WTC11 (cell line): ENCODE measurements at regions not wholly inside any gene's neighbourhood (a gene's known extent, or its start where the extent isn't known, plus 50 kb on each side); places are given as distances from the start of the nearest gene placed in this dataset.
"Not testable (repeated sequence)": the region's sequence is repeated elsewhere in the genome, so short reads cannot be mapped to it uniquely, and the experiment has no call there.

Experiments
- ATAC-seq: fragments of 200-7000 bp; cut with Tn5 transposase; 2 replicates; pipeline ENCODE4 v1.10.0; 2021; ENCODE audit warnings: mild to moderate bottlenecking, moderate library complexity
- CTCF ChIA-PET: fragments of 300-600 bp; sonication (Branson Sonifier 250); formaldehyde crosslinking; loops from one replicate; lab custom pipeline; 2021; ENCODE audit warnings: antibody characterized with exemption; lab: Charles Lee
- POLR2A ChIA-PET: fragments of 350-600 bp; sonication (Branson Sonifier 250); formaldehyde crosslinking; loops from one replicate; lab custom pipeline; 2021; ENCODE audit warnings: antibody characterized with exemption; lab: Charles Lee
- DNase-seq: peaks from one replicate; pipeline ENCODE4 v3.0.0; 2021; ENCODE audit warnings: low spot score
- H3K27ac Mint-ChIP-seq: 2 replicates; pipeline ENCODE4 v1.8.0; 2021; ENCODE audit warnings: mixed read lengths
- H3K27me3 Mint-ChIP-seq: 2 replicates; pipeline ENCODE4 v1.8.0; 2021; ENCODE audit warnings: low read depth, mild to moderate bottlenecking, moderate library complexity, mixed read lengths
- H3K36me3 Mint-ChIP-seq: 2 replicates; pipeline ENCODE4 v1.8.0; 2021; ENCODE audit warnings: mixed read lengths
- H3K4me1 Mint-ChIP-seq: 2 replicates; pipeline ENCODE4 v1.8.0; 2022; ENCODE audit warnings: mixed read lengths
- H3K4me3 Mint-ChIP-seq: 2 replicates; pipeline ENCODE4 v1.8.0; 2021; ENCODE audit warnings: mild to moderate bottlenecking, moderate library complexity, mixed read lengths
- H3K9me3 Mint-ChIP-seq: 2 replicates; pipeline ENCODE4 v1.8.0; 2021; ENCODE audit warnings: mixed read lengths
- ATF1 ChIP-seq: sonication (generic); formaldehyde crosslinking; IDR thresholded peaks from 2 replicates; pipeline ENCODE4 v1.8.1; 2023; ENCODE audit warnings: mild to moderate bottlenecking, moderate library complexity, missing genetic modification reagents
- CBFB ChIP-seq: sonication (generic); formaldehyde crosslinking; IDR thresholded peaks from 2 replicates; pipeline ENCODE4 v1.8.1; 2022; ENCODE audit warnings: mild to moderate bottlenecking, low read depth, missing genetic modification reagents
- EMX1 ChIP-seq: fragments of 250-450 bp; sonication (Bioruptor Pico); IDR thresholded peaks from 2 replicates; pipeline ENCODE4 v1.8.0; 2021; ENCODE audit warnings: mild to moderate bottlenecking
- HMGA2 ChIP-seq: fragments of 250-450 bp; sonication (Bioruptor Pico); IDR thresholded peaks from 2 replicates; pipeline ENCODE4 v1.4.0; 2021; ENCODE audit warnings: mild to moderate bottlenecking, moderate library complexity
- IRF2 ChIP-seq: sonication (generic); formaldehyde crosslinking; IDR thresholded peaks from 2 replicates; pipeline ENCODE4 v1.8.0; 2022; ENCODE audit warnings: low read depth, missing genetic modification reagents, borderline replicate concordance
- MYBL2 ChIP-seq: sonication (generic); formaldehyde crosslinking; IDR thresholded peaks from 2 replicates; pipeline ENCODE4 v1.8.1; 2023; ENCODE audit warnings: mild to moderate bottlenecking, moderate library complexity, missing genetic modification reagents
- NR2C2 ChIP-seq: sonication (generic); formaldehyde crosslinking; IDR thresholded peaks from 2 replicates; pipeline ENCODE4 v1.8.0; 2022; ENCODE audit warnings: mild to moderate bottlenecking, missing genetic modification reagents
- TF ChIP-seq, protein P1 (sequence below): sonication (generic); formaldehyde crosslinking; IDR thresholded peaks from 2 replicates; pipeline ENCODE4 v1.8.0; 2022; ENCODE audit warnings: mild to moderate bottlenecking, missing genetic modification reagents
- TF ChIP-seq, protein P2 (sequence below): sonication (generic); formaldehyde crosslinking; IDR thresholded peaks from 2 replicates; pipeline ENCODE4 v1.8.0; 2022; ENCODE audit warnings: mild to moderate bottlenecking, missing genetic modification reagents
- TF ChIP-seq, protein P3 (sequence below): fragments of 250-450 bp; sonication (Bioruptor Pico); IDR thresholded peaks from 2 replicates; pipeline ENCODE4 v1.8.0; 2021; ENCODE audit warnings: mild to moderate bottlenecking
- TF ChIP-seq, protein P4 (sequence below): fragments of 250-450 bp; sonication (Bioruptor Pico); conservative IDR thresholded peaks from 2 replicates; pipeline ENCODE4 v1.9.0; 2021; ENCODE audit warnings: mild to moderate bottlenecking
- TF ChIP-seq, protein P5 (sequence below): sonication (generic); formaldehyde crosslinking; IDR thresholded peaks from 2 replicates; pipeline ENCODE4 v1.8.1; 2022; ENCODE audit warnings: mild to moderate bottlenecking, missing genetic modification reagents, moderate library complexity, borderline replicate concordance
- TF ChIP-seq, protein P6 (sequence below): sonication (generic); formaldehyde crosslinking; IDR thresholded peaks from 2 replicates; pipeline ENCODE4 v1.8.1; 2023; ENCODE audit warnings: mild to moderate bottlenecking, moderate library complexity, missing genetic modification reagents

DNA sequence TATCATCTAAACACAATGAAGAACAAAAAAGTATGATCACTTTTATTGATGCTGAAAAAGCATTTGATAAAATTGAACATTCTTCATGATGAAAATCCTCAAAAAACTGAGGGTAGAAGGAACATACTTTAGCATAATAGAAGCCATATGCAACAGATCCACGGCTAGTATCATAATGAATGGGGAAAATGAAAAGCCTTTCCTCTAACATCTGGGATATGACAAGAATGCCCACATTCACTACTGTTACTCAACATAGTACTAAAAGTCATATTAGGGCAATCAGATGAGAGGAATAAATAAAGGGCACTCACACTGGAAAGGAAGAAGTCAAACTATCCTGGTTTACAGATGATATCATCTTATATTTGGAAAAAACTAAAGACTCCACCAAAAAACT, 256.6 kb downstream of the RFPL4B start:
- CTCF ChIA-PET: no interaction called here

DNA sequence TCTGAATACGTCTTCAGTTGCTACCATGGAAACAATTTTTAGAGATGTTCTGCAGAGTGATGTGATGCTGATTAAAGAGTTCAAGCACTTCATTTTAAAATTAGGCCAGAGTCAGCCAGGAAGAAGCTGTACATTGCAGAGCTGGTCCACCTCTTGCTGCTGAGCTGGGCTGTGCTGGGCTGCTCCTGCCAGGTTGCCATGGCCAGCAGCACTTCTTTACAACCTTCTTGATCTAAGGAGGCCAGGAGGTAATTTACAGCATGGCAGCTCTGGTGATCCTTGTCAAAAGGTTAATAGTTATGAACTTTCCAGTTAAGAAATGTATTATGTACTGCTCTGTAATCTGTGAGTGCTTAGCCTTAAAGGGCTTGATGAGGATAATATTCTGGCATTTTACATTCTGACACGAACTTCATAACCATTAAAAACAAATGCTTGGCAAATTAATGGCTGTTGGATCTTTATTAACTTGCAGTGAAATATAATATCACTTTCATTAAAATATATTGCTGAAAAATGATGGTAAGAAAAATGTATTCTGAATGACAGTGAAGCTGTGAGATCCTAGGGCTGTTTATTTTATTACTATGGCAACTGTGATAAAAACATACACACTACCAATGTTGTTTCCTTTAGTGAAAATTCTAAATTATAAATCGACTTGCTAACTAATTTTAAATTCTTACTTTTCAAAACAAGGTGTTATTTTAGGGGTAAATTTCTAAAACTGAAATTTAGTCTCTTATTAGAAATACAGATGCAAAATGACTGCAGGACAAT, 259.7 kb downstream of the RFPL4B start:
- H3K4me3 Mint-ChIP-seq: no peak overlapping the region

More for the DNA sequence above, 256.6 kb downstream of the RFPL4B start:
- H3K27me3 Mint-ChIP-seq: no peaks in the 10 kb centered on the region; the same call in 1 of the 2 replicates
- ATAC-seq (no peak), DNase-seq (no peak)
- H3K36me3 Mint-ChIP-seq: peaks cover 14% of the 10 kb centered on the region
- TF ChIP-seq NR2C2 (no peak), CBFB (CRISPR knock-in tag) (no peak), EMX1 (no peak), ATF1 (CRISPR knock-in tag) (no peak), HMGA2 (no peak), MYBL2 (CRISPR knock-in tag) (no peak), IRF2 (CRISPR knock-in tag) (no peak)
- TF ChIP-seq, protein P1, sequence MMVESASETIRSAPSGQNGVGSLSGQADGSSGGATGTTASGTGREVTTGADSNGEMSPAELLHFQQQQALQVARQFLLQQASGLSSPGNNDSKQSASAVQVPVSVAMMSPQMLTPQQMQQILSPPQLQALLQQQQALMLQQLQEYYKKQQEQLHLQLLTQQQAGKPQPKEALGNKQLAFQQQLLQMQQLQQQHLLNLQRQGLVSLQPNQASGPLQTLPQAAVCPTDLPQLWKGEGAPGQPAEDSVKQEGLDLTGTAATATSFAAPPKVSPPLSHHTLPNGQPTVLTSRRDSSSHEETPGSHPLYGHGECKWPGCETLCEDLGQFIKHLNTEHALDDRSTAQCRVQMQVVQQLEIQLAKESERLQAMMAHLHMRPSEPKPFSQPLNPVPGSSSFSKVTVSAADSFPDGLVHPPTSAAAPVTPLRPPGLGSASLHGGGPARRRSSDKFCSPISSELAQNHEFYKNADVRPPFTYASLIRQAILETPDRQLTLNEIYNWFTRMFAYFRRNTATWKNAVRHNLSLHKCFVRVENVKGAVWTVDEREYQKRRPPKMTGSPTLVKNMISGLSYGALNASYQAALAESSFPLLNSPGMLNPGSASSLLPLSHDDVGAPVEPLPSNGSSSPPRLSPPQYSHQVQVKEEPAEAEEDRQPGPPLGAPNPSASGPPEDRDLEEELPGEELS (CRISPR knock-in tag): no peak
- TF ChIP-seq, protein P2, sequence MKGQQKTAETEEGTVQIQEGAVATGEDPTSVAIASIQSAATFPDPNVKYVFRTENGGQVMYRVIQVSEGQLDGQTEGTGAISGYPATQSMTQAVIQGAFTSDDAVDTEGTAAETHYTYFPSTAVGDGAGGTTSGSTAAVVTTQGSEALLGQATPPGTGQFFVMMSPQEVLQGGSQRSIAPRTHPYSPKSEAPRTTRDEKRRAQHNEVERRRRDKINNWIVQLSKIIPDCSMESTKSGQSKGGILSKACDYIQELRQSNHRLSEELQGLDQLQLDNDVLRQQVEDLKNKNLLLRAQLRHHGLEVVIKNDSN (CRISPR knock-in tag): no peak
- TF ChIP-seq, protein P3, sequence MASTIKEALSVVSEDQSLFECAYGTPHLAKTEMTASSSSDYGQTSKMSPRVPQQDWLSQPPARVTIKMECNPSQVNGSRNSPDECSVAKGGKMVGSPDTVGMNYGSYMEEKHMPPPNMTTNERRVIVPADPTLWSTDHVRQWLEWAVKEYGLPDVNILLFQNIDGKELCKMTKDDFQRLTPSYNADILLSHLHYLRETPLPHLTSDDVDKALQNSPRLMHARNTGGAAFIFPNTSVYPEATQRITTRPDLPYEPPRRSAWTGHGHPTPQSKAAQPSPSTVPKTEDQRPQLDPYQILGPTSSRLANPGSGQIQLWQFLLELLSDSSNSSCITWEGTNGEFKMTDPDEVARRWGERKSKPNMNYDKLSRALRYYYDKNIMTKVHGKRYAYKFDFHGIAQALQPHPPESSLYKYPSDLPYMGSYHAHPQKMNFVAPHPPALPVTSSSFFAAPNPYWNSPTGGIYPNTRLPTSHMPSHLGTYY (CRISPR knock-in tag): no peak
- TF ChIP-seq, protein P4, sequence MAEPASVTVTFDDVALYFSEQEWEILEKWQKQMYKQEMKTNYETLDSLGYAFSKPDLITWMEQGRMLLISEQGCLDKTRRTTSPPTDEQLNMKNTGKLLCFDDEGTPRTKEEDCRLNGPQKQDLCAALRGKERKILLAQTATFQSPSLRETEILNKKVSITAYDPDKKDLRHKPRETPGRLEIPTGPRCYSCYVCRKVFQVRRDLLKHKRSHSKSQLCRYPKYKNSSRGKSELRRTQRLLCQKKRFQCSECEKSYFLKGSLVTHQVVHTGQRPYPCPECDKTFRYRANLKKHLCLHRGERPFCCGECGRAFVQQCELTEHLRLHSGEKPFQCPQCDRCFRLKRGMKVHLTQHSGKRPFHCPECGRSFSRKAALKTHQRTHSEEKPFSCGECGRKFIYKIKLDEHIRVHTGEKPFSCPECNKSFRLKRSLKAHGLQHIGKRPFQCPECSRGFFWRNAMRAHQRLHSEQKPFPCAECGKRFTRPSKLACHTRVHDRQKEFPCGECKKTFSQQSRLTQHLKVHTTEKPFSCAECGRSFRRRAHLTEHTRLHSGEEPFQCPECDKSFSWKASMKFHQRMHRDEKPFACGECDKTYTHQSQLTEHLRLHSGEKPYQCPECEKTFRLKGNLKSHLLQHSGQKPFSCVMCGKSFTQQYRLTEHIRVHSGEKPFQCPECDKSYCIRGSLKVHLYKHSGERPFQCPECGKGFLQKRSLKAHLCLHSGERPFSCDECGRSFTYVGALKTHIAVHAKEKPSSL (CRISPR knock-in tag): no peak
- no peaks in the 10 kb centered on the region for H3K4me1 Mint-ChIP-seq
- H3K9me3 Mint-ChIP-seq: peaks cover 28% of the 10 kb centered on the region
- POLR2A ChIA-PET: no interaction called here
- H3K4me3 Mint-ChIP-seq: no peak overlapping the region
- no peak overlapping the region for H3K27ac Mint-ChIP-seq

DNA sequence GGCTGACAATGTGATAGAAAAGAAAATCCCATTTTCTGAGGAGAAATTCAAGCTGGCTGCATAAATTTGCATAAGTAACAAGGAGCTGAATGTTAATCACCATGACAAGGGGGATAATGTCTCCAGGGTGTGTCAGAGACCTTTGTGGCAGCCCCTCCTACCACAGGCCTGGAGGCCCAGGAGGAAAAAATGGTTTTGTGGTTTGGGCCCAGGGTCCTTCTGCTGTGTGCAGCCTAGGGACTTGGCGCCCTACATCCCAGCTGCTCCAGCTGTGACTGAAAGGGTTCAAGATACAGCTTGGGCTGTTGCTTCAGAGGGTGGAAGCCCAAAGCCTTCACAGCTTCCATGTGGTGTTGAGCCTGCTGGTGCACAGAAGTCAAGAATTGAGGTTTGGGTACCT, 261.8 kb downstream of the RFPL4B start:
- CTCF ChIA-PET, H3K27ac Mint-ChIP-seq, DNase-seq, POLR2A ChIA-PET, H3K4me1 Mint-ChIP-seq, H3K27me3 Mint-ChIP-seq, ATAC-seq, H3K4me3 Mint-ChIP-seq: not testable (repeated sequence)
- Mint-ChIP-seq H3K9me3 (peaks cover 47% of the 10 kb centered on the region), H3K36me3 (peaks cover 34% of the 10 kb centered on the region)

More for the DNA sequence above, 259.7 kb downstream of the RFPL4B start:
- TF ChIP-seq, protein P5, sequence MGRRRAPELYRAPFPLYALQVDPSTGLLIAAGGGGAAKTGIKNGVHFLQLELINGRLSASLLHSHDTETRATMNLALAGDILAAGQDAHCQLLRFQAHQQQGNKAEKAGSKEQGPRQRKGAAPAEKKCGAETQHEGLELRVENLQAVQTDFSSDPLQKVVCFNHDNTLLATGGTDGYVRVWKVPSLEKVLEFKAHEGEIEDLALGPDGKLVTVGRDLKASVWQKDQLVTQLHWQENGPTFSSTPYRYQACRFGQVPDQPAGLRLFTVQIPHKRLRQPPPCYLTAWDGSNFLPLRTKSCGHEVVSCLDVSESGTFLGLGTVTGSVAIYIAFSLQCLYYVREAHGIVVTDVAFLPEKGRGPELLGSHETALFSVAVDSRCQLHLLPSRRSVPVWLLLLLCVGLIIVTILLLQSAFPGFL (CRISPR knock-in tag): no peak
- 0 out of 2 replicates have a peak, but pooled peaks have one; percentile 1 for TF ChIP-seq HMGA2
- TF ChIP-seq, protein P6, sequence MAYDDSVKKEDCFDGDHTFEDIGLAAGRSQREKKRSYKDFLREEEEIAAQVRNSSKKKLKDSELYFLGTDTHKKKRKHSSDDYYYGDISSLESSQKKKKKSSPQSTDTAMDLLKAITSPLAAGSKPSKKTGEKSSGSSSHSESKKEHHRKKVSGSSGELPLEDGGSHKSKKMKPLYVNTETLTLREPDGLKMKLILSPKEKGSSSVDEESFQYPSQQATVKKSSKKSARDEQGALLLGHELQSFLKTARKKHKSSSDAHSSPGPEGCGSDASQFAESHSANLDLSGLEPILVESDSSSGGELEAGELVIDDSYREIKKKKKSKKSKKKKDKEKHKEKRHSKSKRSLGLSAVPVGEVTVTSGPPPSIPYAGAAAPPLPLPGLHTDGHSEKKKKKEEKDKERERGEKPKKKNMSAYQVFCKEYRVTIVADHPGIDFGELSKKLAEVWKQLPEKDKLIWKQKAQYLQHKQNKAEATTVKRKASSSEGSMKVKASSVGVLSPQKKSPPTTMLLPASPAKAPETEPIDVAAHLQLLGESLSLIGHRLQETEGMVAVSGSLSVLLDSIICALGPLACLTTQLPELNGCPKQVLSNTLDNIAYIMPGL (CRISPR knock-in tag): no peak
- TF ChIP-seq, all 79 proteins: peak for 1
- Mint-ChIP-seq H3K4me1 (no peaks in the 10 kb centered on the region), H3K36me3 (peaks cover 34% of the 10 kb centered on the region), H3K9me3 (peaks cover 47% of the 10 kb centered on the region), H3K27ac (no peak overlapping the region), H3K27me3 (no peaks in the 10 kb centered on the region; the same call in 1 of the 2 replicates)
- ChIA-PET CTCF (no interaction called here), POLR2A (no interaction called here)
- ATAC-seq (no peak), DNase-seq (no peak)
